PC-9 (cell line): ENCODE measurements at regions not wholly inside any gene's neighbourhood (a gene's known extent, or its start where the extent isn't known, plus 50 kb on each side); places are given as distances from the start of the nearest gene placed in this dataset.

Experiments
- CTCF ChIP-seq: fragments of 200-600 bp; sonication (generic); conservative IDR thresholded peaks from 2 replicates; pipeline ENCODE4 v1.6.1; 2017; ENCODE audit warnings: mixed run types, antibody characterized with exemption, mild to moderate bottlenecking, moderate library complexity
- EZH2 ChIP-seq: fragments of 200-600 bp; sonication (generic); IDR thresholded peaks from 2 replicates; pipeline ENCODE4 v1.8.0; 2017; ENCODE audit warnings: antibody characterized with exemption, low read depth

- TF ChIP-seq CTCF (no peak), EZH2 (no peak)
Measured at GRCh38 chr4:54384152-54384551, 155.1 kb downstream of the PDGFRA start.
